PC-3 (cell line): ENCODE measurements at regions not wholly inside any gene's neighbourhood (a gene's known extent, or its start where the extent isn't known, plus 50 kb on each side); places are given as distances from the start of the nearest gene placed in this dataset.
"Not testable (repeated sequence)": the region's sequence is repeated elsewhere in the genome, so short reads cannot be mapped to it uniquely, and the experiment has no call there.

Experiments
- ATAC-seq: fragments of 200-7000 bp; cut with Tn5 transposase; 2 replicates; pipeline ENCODE4 v1.9.1; 2020; ENCODE audit warnings: mild to moderate bottlenecking, moderate library complexity
- BruUV-seq: library from RNA; stranded (reverse); fragments of 400-500 nt; replicated peaks from 2 replicates; lab custom pipeline; 2021; lab: Mats Ljungman, UMichigan
- CTCF ChIA-PET: fragments of 300-600 bp; sonication (Branson Sonifier 250); formaldehyde crosslinking; loops from one replicate; lab custom pipeline; 2022; ENCODE audit warnings: antibody characterized with exemption; lab: Charles Lee
- POLR2A ChIA-PET: fragments of 300-600 bp; sonication (Branson Sonifier 250); formaldehyde crosslinking; loops from one replicate; lab custom pipeline; 2022; ENCODE audit warnings: antibody characterized with exemption; ENCODE audit not compliant: unreplicated experiment; lab: Charles Lee
- DNase-seq: peaks from one replicate; pipeline ENCODE4 v3.0.0-alpha.2; 2015
- H2AFZ ChIP-seq: fragments of 300-600 bp; sonication (generic); 2 replicates; pipeline ENCODE4 v1.6.0; 2016; ENCODE audit warnings: antibody characterized with exemption, low read length
- H3F3A ChIP-seq: fragments of 300-600 bp; sonication (generic); one replicate; pipeline ENCODE4 v1.6.0; 2017; ENCODE audit warnings: antibody characterized with exemption, low read length, control low read depth, mild to moderate bottlenecking; ENCODE audit not compliant: unreplicated experiment
- H3K27ac ChIP-seq: fragments of 300-600 bp; sonication (generic); 2 replicates; pipeline ENCODE4 v1.5.1; 2016; ENCODE audit warnings: mild to moderate bottlenecking, low read length
- H3K27me3 ChIP-seq: fragments of 300-600 bp; sonication (generic); 2 replicates; pipeline ENCODE4 v1.6.1; 2016; ENCODE audit warnings: low read length, mixed read lengths
- H3K36me3 ChIP-seq: fragments of 300-600 bp; sonication (generic); 2 replicates; pipeline ENCODE4 v1.6.1; 2016; ENCODE audit warnings: low read depth, mixed run types, low read length, mixed read lengths
- H3K4me1 ChIP-seq: fragments of 300-600 bp; sonication (generic); 2 replicates; pipeline ENCODE4 v1.5.1; 2016; ENCODE audit warnings: low read length; ENCODE audit not compliant: insufficient read depth
- H3K4me2 ChIP-seq: fragments of 300-600 bp; sonication (generic); 2 replicates; pipeline ENCODE4 v1.6.0; 2016; ENCODE audit warnings: low read length
- H3K4me3 ChIP-seq: fragments of 300-600 bp; sonication (generic); 2 replicates; pipeline ENCODE4 v1.5.1; 2016; ENCODE audit warnings: mild to moderate bottlenecking, low read length, mixed read lengths
- H3K79me2 ChIP-seq: fragments of 300-600 bp; sonication (generic); 2 replicates; pipeline ENCODE4 v1.6.1; 2017; ENCODE audit warnings: low read length, mixed read lengths
- H3K9ac ChIP-seq: fragments of 300-600 bp; sonication (generic); 2 replicates; pipeline ENCODE4 v1.6.0; 2016; ENCODE audit warnings: mild to moderate bottlenecking, low read length
- H3K9me2 ChIP-seq: fragments of 300-600 bp; sonication (generic); replicated peaks from 2 replicates; pipeline ENCODE4 v1.6.1; 2016; ENCODE audit warnings: mixed run types, low read length, mixed read lengths
- H3K9me3 ChIP-seq: fragments of 300-600 bp; sonication (generic); 2 replicates; pipeline ENCODE4 v1.6.1; 2016; ENCODE audit warnings: low read length, mixed read lengths
- H4K20me1 ChIP-seq: fragments of 300-600 bp; sonication (generic); 2 replicates; pipeline ENCODE4 v1.6.1; 2016; ENCODE audit warnings: low read length, mixed read lengths
- CTCF ChIP-seq: fragments of 300-600 bp; sonication (generic); conservative IDR thresholded peaks from 2 replicates; pipeline ENCODE4 v1.5.1; 2017; ENCODE audit warnings: antibody characterized with exemption, low read depth, mild to moderate bottlenecking, low read length
- EZH2 ChIP-seq: fragments of 300-600 bp; sonication (generic); IDR thresholded peaks from one replicate; pipeline ENCODE4 v1.6.1; 2017; ENCODE audit warnings: antibody characterized with exemption, mild to moderate bottlenecking, low read length; ENCODE audit not compliant: unreplicated experiment
- EZH2phosphoT487 ChIP-seq: fragments of 300-600 bp; sonication (generic); IDR thresholded peaks from 2 replicates; pipeline ENCODE4 v1.6.1; 2018; ENCODE audit warnings: mild to moderate bottlenecking, antibody characterized with exemption, low read length, borderline replicate concordance
- intact Hi-C: fragments of 100-400 bp; cut with micrococcal nuclease; formaldehyde crosslinking; loops from 2 replicates; pipeline ENCODE4 v1.9.0; 2023

DNA sequence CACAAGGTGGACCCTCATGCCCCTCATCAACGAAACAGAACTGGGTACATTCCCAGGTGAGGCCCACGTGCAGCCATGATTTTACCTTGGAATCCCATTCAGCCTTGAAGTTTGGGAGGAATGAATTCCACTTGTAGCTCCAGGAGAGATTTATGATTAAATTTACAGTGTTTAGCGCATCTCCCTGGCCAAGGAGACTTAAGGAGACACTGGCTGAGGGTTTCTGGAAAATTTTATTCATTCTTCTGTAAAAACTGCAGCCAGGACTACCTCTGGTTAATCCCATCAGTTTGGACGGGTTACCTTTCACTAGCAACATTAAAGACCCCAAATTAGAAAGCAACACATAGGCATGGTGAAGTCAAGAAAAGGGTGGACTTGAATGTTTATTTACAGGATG lies 87.2 kb upstream of the SMURF2 start:
- no peaks in the 10 kb centered on the region for H3K9me2 ChIP-seq
- no peak overlapping the region for H3K4me3 ChIP-seq
- H3K36me3 ChIP-seq = peaks cover 37% of the 10 kb centered on the region
- TF ChIP-seq EZH2 = no peak
- no peak for TF ChIP-seq CTCF
- no peak for TF ChIP-seq EZH2phosphoT487
- intact Hi-C loops = no loop called here
- no peaks in the 10 kb centered on the region for H3K79me2 ChIP-seq
- ChIA-PET CTCF (no interaction called here), POLR2A (interaction anchor here (0.6 kb wide), 1 partner anchor 15 kb away, joined by 3 read pairs; no protein-coding TSS in a partner anchor)
- no peak overlapping the region for H3K9ac ChIP-seq
- H3F3A ChIP-seq = no peaks in the 10 kb centered on the region
- H4K20me1 ChIP-seq = no peaks in the 10 kb centered on the region
- no peak overlapping the region for H3K27ac ChIP-seq
- H3K4me1 ChIP-seq = no peaks in the 10 kb centered on the region
- ATAC-seq = no peak
- H2AFZ ChIP-seq = no peak overlapping the region
- no peak for DNase-seq
- BruUV-seq = no TSS peak
- H3K9me3 ChIP-seq = no peaks in the 10 kb centered on the region
- H3K27me3 ChIP-seq = no peaks in the 10 kb centered on the region
- H3K4me2 ChIP-seq = no peak overlapping the region

DNA sequence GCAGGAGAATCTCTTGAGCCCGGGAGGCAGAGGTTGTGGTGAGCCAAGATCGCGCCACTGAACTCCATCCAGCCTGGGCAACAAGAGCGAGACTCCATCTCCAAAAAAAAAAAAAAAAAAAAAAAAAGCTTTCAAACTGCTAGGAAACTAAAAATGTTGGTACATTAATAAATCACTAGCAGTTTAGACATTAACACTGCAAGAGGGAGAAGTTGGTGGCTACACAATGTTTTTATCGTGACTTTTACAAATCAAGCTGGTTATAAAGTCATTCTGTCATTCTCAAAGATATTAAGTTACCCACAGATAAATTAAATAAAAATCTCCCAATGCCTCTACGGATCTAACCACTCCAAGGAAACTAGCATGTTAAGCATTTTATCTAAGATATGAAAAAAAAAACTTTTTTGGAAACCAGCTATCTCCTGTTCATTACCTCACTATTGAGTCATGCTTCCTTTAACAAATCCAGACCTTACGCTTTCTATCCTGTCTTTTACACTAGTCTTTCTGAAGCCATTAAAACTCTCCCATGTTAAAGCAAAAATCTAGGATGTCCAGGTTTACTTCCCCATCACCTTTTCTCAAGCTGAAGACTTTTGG lies 85.9 kb upstream of the SMURF2 start:
- no peak for TF ChIP-seq EZH2
- no peak for TF ChIP-seq EZH2phosphoT487
- TF ChIP-seq CTCF = no peak
- ChIA-PET POLR2A (interaction anchor here (0.6 kb wide), 1 partner anchor 39 kb away, joined by 3 read pairs; no protein-coding TSS in a partner anchor), CTCF (no interaction called here)
- no peak overlapping the region for H2AFZ ChIP-seq
- intact Hi-C loops = no loop called here
- no peak overlapping the region for H3K9ac ChIP-seq
- H3F3A ChIP-seq = no peaks in the 10 kb centered on the region
- no peaks in the 10 kb centered on the region for H4K20me1 ChIP-seq
- H3K27ac ChIP-seq = no peak overlapping the region
- no peak for DNase-seq
- no peak overlapping the region for H3K4me3 ChIP-seq
- peaks cover 26% of the 10 kb centered on the region for H3K36me3 ChIP-seq
- BruUV-seq = no TSS peak
- no peaks in the 10 kb centered on the region for H3K9me3 ChIP-seq
- no peaks in the 10 kb centered on the region for H3K9me2 ChIP-seq
- H3K4me1 ChIP-seq = no peaks in the 10 kb centered on the region
- H3K27me3 ChIP-seq = no peaks in the 10 kb centered on the region
- H3K79me2 ChIP-seq = no peaks in the 10 kb centered on the region
- H3K4me2 ChIP-seq = no peak overlapping the region
- no peak for ATAC-seq

- no peaks in the 10 kb centered on the region for H3K36me3 ChIP-seq
- no peaks in the 10 kb centered on the region for H3K4me1 ChIP-seq
- no peaks in the 10 kb centered on the region for H3K9me2 ChIP-seq
- no peaks in the 10 kb centered on the region for H3K27me3 ChIP-seq
- no peaks in the 10 kb centered on the region for H3F3A ChIP-seq
- H3K4me2 ChIP-seq = no peak overlapping the region
- POLR2A ChIA-PET = no interaction called here
- ATAC-seq (no peak), DNase-seq (no peak)
- CTCF ChIA-PET = no interaction called here
- intact Hi-C loops = no loop called here
- H3K9ac ChIP-seq = no peak overlapping the region
- TF ChIP-seq EZH2phosphoT487 = no peak
- no peak for TF ChIP-seq CTCF
- no peak for TF ChIP-seq EZH2
- no peak overlapping the region for H3K27ac ChIP-seq
- no TSS peak for BruUV-seq
- H3K4me3 ChIP-seq = no peak overlapping the region
- H3K9me3 ChIP-seq = no peaks in the 10 kb centered on the region
- H4K20me1 ChIP-seq = no peaks in the 10 kb centered on the region
- no peak overlapping the region for H2AFZ ChIP-seq
- H3K79me2 ChIP-seq = no peaks in the 10 kb centered on the region
These were observed 80.2 kb upstream of the SMURF2 start for GRCh38 chr17:64742326-64742725.

- H3K9me3 ChIP-seq, H2AFZ ChIP-seq, H3K4me2 ChIP-seq, DNase-seq, H3K9me2 ChIP-seq, intact Hi-C loops, H3K79me2 ChIP-seq, ATAC-seq, H3K27ac ChIP-seq, H3F3A ChIP-seq, H4K20me1 ChIP-seq, CTCF ChIA-PET, H3K27me3 ChIP-seq, H3K4me3 ChIP-seq, H3K36me3 ChIP-seq, BruUV-seq, H3K9ac ChIP-seq, H3K4me1 ChIP-seq, POLR2A ChIA-PET: not testable (repeated sequence)
These were observed 79.8 kb upstream of the SMURF2 start for GRCh38 chr17:64741916-64742315.
